Activated CD4-positive, alpha-beta T cell treated with anti-CD3 and anti-CD28 coated beads, Interleukin-10, Interleukin-2, amounts not matched to agents 100 ng/mL and 50 ng/mL, durations not matched to agents 16 hours and 8 hours (primary cell): ENCODE measurements at regions not wholly inside any gene's neighbourhood (a gene's known extent, or its start where the extent isn't known, plus 50 kb on each side); places are given as distances from the start of the nearest gene placed in this dataset.

Experiments used
- DNase-seq: peaks from one replicate; pipeline ENCODE4 v3.0.0-alpha.2; 2020

DNA sequence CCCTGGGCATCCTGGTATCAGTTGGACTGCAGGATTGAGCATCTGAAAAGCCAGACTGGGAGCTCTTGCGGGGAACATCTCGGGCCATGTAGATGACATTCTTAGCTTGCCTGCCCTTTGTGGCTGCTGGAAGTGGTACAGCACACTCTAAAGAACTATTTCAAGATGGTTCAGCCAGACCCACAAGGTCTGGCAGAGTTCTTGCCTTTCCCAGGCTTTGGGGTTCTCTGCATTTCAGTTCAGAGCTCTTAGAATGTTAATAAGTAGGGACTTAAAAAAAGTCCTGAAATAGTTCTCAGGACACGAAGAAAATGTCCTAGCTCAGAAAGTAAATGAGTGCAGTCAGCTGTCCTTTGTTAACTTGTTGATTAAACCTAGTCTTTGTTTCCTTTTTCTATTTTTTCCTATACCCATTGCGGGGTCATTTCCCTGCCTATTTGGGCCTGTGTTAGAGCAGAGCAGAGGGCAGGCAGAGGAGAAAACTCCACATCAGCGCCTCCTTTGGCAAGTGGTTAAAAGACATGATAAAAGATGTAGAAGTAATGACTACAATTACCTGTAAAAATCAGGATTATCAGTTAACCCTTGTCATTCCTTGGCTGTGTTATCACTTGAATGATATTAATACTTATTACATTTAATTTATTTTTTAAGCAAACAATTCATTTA, 291.5 kb downstream of the ZSWIM6 start:
- DNase-seq = no peak

DNA sequence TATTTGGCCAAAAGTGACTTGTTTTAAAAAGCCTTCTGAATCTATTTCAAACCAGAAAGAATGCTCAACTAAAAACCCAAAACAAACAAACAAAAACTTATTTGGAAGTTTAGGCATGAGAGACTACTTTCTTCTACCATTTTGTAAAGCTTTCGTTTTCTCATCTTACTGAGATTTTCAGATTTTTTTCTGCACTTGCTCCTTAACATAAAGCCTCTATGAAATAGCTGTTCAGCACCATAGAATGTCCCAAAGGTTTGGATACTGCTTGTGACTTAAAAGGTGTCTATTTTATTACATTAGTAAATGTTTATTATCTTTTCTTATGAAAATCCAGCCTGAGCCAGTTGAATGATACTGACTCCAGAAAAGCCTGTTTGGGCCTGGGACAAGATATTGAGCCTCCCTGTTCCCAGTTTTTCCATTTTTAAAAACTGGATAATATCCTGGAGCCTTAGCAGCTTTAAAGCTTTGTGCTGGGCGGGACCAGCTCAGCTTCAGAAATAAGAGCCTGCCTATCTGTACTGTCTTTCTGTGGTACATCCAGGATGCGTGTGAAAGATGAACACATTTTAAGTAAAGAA, 292.6 kb downstream of the ZSWIM6 start:
- no peak for DNase-seq

DNA sequence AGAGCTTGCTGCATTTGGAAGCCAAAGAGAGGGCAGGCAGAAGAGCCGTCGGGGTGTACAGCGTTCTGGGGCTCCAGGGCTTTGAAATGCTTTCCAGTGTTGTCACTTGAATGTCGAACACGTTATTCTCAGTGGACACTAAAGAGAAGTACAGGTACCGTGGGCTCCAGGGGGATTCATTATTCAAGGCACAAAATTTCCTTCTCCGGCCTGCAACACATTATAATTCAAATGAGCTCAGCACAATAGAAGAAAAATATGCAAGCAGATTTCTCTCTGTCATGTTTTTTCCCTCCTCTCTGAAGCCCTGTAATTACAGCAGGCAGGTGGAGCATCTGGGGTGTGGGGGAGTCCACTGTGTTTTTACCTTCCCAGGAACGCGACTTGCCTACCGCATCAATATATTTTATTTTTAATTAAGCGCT, 293.1 kb downstream of the ZSWIM6 start:
- no peak for DNase-seq

DNA sequence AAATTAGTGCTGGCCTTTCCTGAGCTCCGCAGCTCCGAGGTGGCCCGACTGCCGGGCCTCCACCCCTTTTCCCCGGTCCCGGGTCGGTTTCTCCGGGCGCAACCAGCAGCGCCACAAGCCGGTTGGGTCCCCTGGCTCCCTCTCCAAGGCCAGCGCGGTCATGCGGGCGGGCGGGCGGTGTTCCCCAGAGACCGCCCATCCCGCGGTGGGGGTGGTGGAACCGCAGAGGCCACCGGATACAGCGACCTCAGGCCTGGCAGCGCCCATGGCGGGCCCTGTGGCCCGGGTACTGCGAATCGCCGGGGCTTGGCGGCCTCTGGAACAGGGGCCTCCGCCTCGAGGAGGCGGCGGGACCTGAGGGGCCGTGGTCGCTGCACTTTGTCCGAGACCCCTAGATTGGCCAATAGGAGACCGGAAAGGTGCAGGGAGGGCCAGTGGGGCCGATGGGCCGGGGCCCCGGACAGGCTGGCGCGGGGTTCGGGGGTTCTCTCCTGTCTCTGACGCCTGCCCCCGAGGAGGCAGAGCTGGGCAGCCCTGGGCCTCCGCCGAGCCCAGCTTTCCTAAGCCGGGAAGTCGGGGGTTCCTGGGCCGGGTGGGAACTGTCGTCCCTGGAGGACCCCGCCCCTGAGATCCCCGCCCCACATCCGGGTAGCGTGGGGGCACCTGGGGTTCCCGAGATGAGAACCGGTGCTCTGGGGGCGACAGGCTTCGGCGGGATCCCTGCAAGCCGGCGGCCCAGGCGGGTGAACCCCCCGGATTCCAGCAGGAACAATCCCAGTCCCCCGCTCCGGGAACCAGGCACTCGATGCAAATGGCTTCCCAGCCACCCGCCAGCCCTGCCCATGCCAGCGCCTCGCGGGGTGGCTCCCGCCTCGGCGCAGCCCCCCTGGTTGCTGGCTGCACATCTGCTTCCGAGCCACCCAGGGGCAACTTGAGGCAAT, 293.9 kb downstream of the ZSWIM6 start:
- peak; percentile 34 for DNase-seq

DNA sequence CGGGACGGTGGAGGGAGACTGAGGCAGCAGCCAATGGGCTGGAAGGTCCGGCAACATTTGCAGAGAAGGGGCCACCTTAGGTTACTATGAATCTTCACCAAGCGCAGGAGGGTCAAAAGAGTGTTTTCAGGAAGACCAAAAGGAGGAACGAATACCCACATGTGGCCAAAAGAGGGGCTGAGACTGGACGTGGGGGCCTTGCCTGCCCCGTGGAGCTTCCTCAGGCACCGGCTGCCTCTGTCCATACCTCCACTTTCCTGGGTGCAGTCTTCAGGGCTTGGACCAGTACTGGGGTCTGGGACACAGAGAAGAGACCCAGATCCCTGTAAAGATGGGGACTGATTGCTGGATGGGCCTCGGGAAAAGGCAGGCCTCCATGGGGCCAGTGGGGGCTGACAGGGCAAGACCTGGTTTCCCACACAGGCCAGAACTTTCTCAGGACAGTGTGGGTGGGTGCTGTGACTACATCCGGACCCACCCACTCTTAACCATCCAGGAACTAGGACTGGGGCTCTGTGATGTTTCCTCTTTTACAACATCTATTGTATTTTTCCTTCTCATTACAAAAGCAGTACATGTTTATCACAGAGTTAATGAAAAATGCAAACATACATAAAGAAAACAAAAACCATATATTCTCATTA, 294.7 kb downstream of the ZSWIM6 start:
- no peak for DNase-seq

DNA sequence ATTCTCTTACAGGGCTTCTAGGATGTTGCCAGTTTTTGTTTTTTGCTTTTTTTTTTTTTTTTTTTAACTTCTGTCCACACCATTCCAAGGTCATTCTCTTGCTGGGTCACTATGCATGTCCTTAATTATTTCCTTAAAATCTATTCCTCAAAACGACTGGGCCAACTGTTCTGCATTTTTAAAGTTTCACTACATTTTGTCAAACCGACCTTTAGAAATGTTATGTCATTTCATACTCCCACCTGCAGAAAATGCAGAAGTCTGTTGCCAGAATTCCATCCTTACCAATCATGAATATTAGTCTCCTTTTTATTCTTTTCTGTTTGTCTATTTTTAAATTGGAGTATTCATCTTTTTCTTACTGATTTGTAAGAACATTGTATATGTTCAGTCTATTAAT, 295.5 kb downstream of the ZSWIM6 start:
- no peak for DNase-seq

DNA sequence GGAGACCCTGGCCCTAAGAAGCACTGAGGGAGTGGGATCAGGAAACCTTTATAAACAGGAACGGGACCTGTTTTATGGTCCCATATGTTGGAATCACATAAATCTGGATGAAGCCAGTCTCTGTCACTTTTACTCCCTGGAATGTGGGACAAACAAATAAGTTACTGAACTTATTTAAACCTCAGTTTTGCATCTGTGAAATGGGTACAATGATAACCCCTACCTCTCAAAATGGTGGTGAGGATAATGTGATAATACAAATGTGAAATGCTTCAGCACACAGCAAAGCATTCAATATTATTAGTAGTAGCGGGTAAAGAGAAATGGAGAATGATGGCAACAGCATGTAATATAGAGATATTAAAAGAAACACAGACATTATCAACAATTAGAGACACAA, 298.9 kb downstream of the ZSWIM6 start:
- DNase-seq = no peak

DNA sequence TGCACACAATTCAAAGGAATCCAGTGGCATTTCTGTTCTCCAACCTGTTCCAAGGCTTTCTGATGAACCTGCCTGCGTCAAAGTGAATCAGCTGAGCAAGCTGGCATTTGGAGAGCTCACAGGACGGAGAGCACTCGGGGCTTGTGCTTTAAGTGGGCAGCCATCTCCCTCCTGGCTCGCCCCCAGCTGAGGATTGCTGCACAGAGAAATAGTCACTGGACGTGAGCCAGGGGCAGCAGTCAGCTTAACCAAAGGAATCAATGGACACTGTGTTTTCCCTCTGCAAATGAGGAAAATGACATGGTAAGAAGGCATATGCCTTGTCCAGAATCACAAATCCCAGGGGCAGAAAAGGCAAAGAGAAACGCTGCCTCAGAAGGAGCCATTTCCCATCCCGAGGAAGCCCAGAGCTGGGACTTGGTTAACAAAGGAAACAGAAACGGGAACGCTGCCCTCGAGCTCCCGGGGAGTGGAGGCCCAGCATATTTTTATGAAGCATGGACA, 299.4 kb downstream of the ZSWIM6 start:
- no peak for DNase-seq

DNA sequence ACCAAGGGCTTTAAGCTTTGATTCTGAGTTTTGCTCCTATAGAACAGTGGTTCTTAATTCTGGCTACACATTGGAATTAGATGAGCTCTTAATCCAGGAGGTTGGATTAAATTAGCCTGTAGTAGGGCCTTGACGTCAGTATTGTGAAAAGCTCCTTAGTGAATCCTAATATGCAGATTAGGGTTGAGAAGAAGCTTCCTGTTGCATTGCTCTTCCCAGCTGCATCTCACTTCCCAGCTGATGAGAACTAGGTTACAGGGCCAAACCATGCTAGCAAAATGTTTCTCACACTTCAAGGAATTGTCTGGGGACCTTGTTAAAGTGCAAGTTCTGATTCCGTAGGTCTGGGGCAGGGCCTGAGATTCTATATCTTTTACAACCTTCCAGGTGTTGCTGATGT, 300.0 kb downstream of the ZSWIM6 start:
- DNase-seq = no peak

DNA sequence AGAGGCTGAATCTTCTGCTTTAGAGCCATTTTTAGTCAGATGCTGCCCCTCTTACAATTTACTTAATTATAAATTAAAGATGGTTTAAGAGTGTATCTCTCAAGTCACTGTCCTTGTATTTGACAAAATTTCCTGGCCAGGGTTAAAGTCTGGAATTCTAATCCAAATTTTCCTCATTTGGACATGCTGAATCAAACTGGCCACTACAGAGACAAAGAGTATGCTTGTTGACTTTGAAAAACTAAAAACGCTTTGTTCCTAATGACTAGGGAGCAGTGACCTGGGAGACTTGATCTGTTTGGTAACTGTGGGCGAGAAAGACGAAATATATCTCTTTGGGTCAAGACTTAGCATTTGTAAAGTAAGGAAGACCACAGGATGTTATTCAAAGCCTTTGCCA, 303.2 kb downstream of the ZSWIM6 start:
- DNase-seq = no peak

DNA sequence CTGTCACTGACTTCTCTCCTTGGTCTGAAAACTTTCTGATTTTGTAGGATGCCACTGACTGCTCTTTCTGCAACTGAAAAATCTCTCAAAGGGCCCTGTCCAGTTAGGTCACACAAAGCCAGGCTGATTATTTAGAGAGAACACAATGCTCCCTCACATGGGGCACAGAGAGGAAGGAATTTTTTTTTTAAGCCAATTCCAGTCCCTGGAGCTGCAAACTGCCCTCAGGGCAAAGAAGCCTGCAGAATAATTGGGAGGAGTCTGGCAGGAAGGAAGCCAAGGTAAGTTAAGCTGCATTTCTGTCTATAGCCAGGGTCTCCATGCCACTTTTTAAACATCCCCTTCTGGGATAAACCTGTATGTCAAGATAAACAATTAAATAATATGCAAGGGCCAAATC, 305.5 kb downstream of the ZSWIM6 start:
- DNase-seq = no peak

DNA sequence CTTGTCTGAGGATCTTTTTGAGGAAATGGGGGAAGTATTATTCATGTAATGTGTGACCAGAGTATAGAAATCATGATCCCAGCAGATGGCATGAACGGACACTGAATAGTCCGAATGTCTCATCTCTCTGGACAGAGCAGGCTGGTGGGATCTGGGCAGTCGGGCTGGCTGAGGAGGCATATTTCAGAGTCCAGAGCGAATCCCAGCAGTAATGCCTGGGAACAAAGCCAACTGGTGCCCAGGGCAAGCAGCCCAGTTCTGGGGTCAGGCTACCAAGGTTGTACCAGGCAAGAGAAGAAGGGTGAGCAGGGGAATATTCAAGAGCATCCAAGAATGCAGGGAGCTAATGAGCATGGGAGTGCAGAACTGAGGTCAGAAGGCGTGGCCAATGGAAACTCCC, 306.4 kb downstream of the ZSWIM6 start:
- no peak for DNase-seq

DNA sequence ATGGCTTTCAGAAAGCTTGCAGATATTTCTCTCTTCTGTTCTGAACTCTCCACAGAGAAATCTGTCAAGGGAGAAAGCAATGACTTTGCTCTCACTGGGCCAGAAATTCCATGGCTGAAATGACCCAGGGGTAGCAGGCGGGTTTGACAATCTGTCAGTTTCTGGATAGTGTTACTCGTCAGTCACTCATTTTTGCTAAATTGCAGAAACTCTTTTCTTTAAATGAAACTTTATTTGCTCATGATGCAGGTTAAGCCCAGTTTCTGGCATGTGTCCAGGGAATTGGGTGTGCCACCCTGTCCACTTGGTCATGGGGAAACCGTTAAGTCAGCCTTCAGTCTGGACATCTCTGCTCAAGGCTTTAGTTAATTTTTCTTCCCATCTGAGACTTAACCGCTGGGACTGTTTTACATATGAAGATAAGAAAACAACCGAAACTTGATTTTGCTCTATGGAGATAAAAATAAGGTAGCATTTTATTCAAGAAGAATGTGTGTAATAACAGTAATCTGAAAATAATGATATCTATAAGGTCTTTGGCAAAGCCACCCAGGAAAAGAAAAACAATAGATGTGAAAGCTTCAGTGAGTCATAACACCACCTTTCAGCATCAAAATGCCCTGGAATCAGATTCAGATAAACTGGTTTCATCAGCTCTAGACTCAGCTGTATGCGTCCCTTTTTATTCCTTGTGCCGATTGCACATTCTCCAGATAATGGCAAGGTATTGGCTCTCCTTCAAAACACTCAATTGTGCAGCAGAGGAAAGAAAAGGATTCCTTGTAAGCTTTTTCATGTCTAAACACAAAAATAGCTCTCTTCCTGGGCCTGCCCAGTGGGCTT, 308.3 kb downstream of the ZSWIM6 start:
- no peak for DNase-seq

DNA sequence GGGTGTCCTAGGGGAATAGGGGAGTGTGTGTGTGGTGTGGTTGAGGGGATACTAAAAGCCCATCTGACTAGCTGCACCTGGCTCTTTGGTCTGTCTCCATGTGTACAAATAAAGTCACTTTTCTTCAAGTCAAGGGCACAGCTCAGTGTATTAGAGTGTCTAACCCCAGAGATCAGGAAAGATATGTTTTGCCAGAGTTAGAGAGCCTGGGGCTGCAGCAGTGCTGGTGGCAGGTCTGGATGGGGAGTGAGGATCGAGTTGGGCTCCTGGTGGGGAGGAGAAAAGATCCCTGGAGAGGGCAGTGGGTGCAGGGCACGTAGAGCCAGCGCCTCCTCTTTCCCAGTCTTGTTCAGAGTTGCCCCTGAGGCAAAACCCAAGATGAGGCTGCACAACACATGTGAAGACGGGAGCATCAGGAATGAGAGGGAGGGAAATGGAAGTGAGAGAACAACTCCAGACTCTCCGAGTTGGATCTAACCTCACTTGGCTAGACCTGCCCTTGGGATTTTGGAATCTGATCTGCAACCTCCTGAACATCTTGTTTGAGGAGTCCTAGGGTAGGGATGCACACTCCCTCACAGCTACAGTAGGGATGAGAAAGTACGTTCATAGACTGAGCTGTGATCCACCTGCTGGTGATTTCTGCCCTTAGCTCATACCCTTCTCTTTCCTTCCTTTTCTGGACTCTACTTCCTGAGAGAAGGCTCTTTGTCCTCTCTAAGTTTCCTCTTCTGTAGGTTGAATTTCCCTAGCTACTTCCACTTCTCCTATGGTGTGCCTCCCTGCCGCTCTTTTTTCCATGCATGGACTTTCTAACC, 309.9 kb downstream of the ZSWIM6 start:
- no peak for DNase-seq

DNA sequence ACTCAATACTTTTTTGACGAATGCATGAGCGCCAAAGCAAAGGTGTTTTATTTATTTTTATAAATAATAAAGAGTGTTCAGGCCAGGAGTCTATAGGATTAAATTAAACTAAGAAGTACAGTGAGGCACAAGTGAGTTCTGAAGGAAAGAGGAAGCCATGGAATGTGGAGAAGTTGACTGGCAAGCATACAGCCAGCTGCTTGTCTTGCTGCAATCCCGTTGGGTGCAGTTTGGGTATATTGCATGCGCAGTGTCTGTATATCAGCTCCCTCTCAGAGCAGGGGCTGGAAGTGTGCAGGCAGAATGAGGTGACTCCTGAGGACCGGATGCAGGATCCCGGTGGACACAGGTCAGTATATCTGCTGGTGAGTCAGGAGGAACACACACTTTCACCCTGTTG, 315.6 kb downstream of the ZSWIM6 start:
- no peak for DNase-seq

DNA sequence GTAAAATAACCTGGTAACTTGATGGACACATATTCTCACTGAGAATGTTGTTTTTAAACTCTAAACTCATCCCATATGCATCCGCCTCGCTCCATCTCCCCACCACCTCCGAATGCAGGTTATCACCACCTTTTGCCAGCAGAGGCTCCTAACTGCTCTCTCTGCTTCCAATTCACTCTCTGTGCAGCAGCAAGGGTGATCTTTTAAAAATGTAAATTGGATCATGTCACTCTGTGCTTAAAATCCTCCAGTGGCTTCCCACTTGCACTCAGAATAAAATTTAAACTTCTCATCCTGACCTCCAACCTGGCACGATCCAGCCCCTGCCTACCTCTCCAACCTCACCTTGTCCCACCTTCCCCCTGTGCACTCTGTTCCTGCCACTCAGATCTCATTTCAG, 317.2 kb downstream of the ZSWIM6 start:
- no peak for DNase-seq

DNA sequence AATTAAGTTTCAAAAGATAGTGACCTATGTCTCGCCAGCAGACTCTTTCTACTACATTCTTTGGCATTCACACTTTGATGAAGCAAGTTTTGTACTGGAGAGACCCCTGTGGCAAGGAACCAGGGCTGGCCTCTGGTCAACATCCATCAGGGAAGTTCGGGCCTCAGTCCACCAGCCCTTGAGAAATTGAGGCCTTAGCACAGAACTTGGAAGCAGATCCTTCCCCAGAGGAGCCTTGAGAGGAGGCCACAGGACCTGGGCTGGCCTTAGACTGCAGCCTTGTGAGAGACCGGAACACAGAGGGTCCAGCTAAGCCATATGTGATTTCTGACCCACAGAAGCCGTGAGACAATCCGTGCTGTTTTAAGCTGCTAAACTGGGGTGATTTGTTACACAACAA, 317.9 kb downstream of the ZSWIM6 start:
- DNase-seq = no peak

DNA sequence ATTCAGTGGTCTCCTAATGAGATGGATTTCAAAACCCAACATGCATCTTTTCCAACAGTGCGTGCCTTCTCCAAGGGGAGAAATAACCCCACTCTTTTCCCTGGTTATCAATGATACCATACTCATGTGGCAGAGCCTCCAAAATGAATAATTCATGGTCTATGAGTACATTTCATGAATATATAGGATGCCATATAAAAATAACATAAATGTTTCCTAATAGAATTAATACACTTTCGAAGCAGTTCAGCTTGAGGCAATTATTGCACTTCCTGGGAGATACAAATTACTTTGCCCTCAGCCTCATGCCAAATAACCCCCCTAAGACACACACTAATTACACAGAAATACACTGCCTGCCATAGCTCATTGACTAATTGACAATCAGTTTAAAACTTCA, 318.6 kb downstream of the ZSWIM6 start:
- no peak for DNase-seq

DNA sequence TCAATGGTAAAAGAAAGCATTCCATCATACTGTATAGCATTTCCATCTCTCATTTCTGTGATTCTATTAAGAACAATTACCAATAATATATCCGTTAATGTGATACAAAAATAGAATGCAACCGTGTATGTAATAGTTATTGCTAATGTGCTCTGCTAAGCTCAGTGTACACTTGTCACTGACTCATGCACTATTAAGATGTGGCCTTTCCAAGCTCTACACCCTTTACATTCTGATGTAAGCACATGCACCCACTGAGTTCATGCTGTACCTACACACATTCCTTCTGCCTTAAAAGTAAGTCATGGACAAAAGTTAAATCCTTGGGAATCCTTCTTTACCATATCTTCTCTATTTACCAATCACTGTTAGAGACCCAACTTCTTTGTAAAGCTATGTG, 319.1 kb downstream of the ZSWIM6 start:
- no peak for DNase-seq

DNA sequence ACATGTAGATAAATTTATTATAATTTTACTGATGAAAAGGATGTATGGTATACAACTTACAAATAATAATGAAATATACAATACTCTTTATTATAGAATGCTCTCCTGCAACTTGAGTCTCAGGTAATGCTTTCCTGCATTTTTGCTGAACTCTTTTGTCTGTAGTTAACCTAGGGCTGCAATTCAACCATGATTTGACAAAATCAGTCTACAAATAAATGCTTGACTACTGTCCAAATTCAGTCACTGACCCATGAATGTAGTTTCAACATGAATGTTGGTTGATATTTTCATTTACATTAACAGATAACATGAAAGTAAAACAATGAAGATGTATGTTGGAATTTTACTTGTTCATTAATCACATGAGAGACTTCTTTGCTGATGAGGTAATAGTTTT, 320.9 kb downstream of the ZSWIM6 start:
- no peak for DNase-seq

DNA sequence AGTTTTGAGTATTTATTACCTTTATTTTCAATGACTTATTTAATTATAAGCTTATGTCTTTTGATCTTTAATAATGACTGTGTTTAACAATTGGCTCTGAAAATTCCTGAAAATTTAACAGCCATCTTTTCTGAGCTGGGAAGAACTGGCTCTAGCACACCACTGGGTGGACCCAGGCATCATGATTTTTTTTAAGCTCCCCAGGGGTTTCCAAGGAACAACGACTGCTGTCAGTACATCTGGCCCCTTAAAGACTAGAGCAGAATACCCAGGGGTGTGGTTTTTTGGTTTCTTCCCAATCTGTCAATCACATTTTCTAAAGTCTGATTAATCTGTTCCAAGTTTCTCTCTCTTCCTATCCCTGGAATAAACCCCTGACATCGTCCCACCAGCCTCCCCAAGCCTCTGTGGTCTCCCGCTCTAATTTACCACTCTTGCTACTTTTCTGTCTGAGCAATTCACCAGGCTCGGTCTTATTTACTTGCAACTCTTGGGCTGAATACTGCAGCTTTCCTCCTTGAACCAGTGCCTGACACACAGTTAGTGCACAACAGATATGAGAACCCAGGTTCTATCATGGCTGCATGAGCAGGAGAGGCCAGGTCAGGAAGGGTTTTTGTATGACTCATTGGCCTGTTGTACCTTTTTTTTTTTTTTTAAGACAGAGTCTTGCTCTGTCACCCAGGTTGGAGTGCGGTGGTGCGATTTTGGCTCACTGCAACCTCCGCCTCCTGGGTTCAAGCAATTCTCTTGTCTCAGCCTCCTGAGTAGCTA, 321.9 kb downstream of the ZSWIM6 start:
- DNase-seq = no peak
